Ishikawa (cell line): ENCODE measurements at regions not wholly inside any gene's neighbourhood (a gene's known extent, or its start where the extent isn't known, plus 50 kb on each side); places are given as distances from the start of the nearest gene placed in this dataset.

Source experiments
- CREB1 ChIP-seq: IDR thresholded peaks from 2 replicates; pipeline ENCODE4 v1.6.1; 2012; ENCODE audit warnings: low read depth
- EGR1 ChIP-seq: IDR thresholded peaks from 2 replicates; pipeline ENCODE4 v1.6.1; 2012
- EP300 ChIP-seq: IDR thresholded peaks from 2 replicates; pipeline ENCODE4 v1.6.1; 2012; ENCODE audit warnings: borderline replicate concordance
- MAX ChIP-seq: IDR thresholded peaks from 2 replicates; pipeline ENCODE4 v1.6.1; 2012
- REST ChIP-seq: IDR thresholded peaks from 2 replicates; pipeline ENCODE4 v1.6.1; 2012; ENCODE audit warnings: low read depth, mild to moderate bottlenecking
- TAF1 ChIP-seq: IDR thresholded peaks from 2 replicates; pipeline ENCODE4 v1.6.1; 2012; ENCODE audit warnings: low read depth, mild to moderate bottlenecking
- YY1 ChIP-seq: IDR thresholded peaks from 2 replicates; pipeline ENCODE4 v1.6.1; 2012; ENCODE audit warnings: low read depth

GRCh38 chr5:124538931-124539330, 207.5 kb downstream of the ZNF608 start:
- TF ChIP-seq CREB1 (no peak), TAF1 (no peak), MAX (no peak), REST (no peak), EGR1 (no peak), YY1 (no peak), EP300 (no peak)
